ENCODE measurements at regions not wholly inside any gene's neighbourhood (a gene's known extent, or its start where the extent isn't known, plus 50 kb on each side); places are given as distances from the start of the nearest gene placed in this dataset.

- no peak for TF ChIP-seq TAF1 (IDR thresholded peaks at IDR 0.05; ENCODE audit: low read depth)
- TF ChIP-seq RAD21 (IDR thresholded peaks at IDR 0.05; ENCODE audit: low read depth), result no peak
- TF ChIP-seq, protein P1, sequence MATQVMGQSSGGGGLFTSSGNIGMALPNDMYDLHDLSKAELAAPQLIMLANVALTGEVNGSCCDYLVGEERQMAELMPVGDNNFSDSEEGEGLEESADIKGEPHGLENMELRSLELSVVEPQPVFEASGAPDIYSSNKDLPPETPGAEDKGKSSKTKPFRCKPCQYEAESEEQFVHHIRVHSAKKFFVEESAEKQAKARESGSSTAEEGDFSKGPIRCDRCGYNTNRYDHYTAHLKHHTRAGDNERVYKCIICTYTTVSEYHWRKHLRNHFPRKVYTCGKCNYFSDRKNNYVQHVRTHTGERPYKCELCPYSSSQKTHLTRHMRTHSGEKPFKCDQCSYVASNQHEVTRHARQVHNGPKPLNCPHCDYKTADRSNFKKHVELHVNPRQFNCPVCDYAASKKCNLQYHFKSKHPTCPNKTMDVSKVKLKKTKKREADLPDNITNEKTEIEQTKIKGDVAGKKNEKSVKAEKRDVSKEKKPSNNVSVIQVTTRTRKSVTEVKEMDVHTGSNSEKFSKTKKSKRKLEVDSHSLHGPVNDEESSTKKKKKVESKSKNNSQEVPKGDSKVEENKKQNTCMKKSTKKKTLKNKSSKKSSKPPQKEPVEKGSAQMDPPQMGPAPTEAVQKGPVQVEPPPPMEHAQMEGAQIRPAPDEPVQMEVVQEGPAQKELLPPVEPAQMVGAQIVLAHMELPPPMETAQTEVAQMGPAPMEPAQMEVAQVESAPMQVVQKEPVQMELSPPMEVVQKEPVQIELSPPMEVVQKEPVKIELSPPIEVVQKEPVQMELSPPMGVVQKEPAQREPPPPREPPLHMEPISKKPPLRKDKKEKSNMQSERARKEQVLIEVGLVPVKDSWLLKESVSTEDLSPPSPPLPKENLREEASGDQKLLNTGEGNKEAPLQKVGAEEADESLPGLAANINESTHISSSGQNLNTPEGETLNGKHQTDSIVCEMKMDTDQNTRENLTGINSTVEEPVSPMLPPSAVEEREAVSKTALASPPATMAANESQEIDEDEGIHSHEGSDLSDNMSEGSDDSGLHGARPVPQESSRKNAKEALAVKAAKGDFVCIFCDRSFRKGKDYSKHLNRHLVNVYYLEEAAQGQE (IDR thresholded peaks at IDR 0.05; ENCODE audit: low read depth), result no peak
- no peak for TF ChIP-seq EGR1 (IDR thresholded peaks at IDR 0.05)
- no peak for TF ChIP-seq FOXM1 (IDR thresholded peaks at IDR 0.05; ENCODE audit: borderline replicate concordance, low read depth)
- no peak for TF ChIP-seq YY1 (IDR thresholded peaks at IDR 0.05; ENCODE audit: low read depth)
- TF ChIP-seq CREB1 (IDR thresholded peaks at IDR 0.05; ENCODE audit: low read depth), result no peak
- no peak for TF ChIP-seq EP300 (IDR thresholded peaks at IDR 0.05; ENCODE audit: borderline replicate concordance)
Measured at GRCh38 chrX:55818673-55819375, 101.3 kb downstream of the RRAGB start.

GRCh38 chrX:55839485-55839884 is 121.9 kb downstream of the RRAGB start:
- TF ChIP-seq RAD21 (IDR thresholded peaks at IDR 0.05; ENCODE audit: low read depth) (no peak), TEAD4 (IDR thresholded peaks at IDR 0.05) (no peak), NFIC (IDR thresholded peaks at IDR 0.05) (no peak), EGR1 (IDR thresholded peaks at IDR 0.05) (no peak), EP300 (IDR thresholded peaks at IDR 0.05; ENCODE audit: borderline replicate concordance) (no peak), CREB1 (IDR thresholded peaks at IDR 0.05; ENCODE audit: low read depth) (no peak), TAF1 (IDR thresholded peaks at IDR 0.05; ENCODE audit: low read depth) (no peak), TCF12 (IDR thresholded peaks at IDR 0.05; ENCODE audit: low read depth) (no peak), MAX (IDR thresholded peaks at IDR 0.05) (no peak), ZBTB7A (IDR thresholded peaks at IDR 0.05; ENCODE audit: low read depth) (no peak), CEBPB (IDR thresholded peaks at IDR 0.05) (no peak), YY1 (IDR thresholded peaks at IDR 0.05; ENCODE audit: low read depth) (no peak), FOXM1 (IDR thresholded peaks at IDR 0.05; ENCODE audit: borderline replicate concordance, low read depth) (no peak)
- TF ChIP-seq, protein P2, sequence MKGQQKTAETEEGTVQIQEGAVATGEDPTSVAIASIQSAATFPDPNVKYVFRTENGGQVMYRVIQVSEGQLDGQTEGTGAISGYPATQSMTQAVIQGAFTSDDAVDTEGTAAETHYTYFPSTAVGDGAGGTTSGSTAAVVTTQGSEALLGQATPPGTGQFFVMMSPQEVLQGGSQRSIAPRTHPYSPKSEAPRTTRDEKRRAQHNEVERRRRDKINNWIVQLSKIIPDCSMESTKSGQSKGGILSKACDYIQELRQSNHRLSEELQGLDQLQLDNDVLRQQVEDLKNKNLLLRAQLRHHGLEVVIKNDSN (IDR thresholded peaks at IDR 0.05), result no peak
- TF ChIP-seq, protein P1 (IDR thresholded peaks at IDR 0.05; ENCODE audit: low read depth), result no peak

GRCh38 chrX:55841962-55842752 is 124.6 kb downstream of the RRAGB start:
- no peak for TF ChIP-seq NFIC (IDR thresholded peaks at IDR 0.05)
- no peak for TF ChIP-seq MAX (IDR thresholded peaks at IDR 0.05)
- no peak for TF ChIP-seq TAF1 (IDR thresholded peaks at IDR 0.05; ENCODE audit: low read depth)

GRCh38 chrX:55867181-55867651 is 149.7 kb downstream of the RRAGB start:
- TF ChIP-seq EP300 (IDR thresholded peaks at IDR 0.05; ENCODE audit: borderline replicate concordance) (no peak), NFIC (IDR thresholded peaks at IDR 0.05) (no peak), FOXM1 (IDR thresholded peaks at IDR 0.05; ENCODE audit: borderline replicate concordance, low read depth) (no peak), ZBTB7A (IDR thresholded peaks at IDR 0.05; ENCODE audit: low read depth) (no peak)

DNA sequence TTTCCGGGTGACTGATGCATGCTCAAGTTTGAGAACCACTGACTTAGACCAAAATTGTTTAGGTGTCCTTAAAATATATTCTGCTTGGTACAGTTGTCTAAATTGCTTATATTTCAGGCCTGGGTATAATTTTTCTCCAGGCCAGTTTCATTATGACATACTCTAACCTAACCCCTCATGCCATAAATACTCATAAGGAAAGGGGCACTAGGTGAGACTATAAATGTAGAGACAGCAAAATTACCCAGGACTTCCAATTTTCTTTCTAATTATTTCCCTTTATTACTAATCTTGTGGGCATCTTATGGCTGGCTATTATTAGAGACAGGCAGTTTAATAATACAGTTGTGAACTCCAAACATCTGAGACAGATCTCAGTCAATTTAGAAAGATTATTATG is 150.2 kb downstream of the RRAGB start:
- TF ChIP-seq TCF12 (IDR thresholded peaks at IDR 0.05; ENCODE audit: low read depth), result no peak
- TF ChIP-seq TEAD4 (IDR thresholded peaks at IDR 0.05), result no peak
- TF ChIP-seq EP300 (IDR thresholded peaks at IDR 0.05; ENCODE audit: borderline replicate concordance), result no peak
- TF ChIP-seq NFIC (IDR thresholded peaks at IDR 0.05), result no peak
- TF ChIP-seq YY1 (IDR thresholded peaks at IDR 0.05; ENCODE audit: low read depth), result no peak
- TF ChIP-seq FOXM1 (IDR thresholded peaks at IDR 0.05; ENCODE audit: borderline replicate concordance, low read depth), result no peak
- TF ChIP-seq, protein P1 (IDR thresholded peaks at IDR 0.05; ENCODE audit: low read depth), result no peak
- TF ChIP-seq CREB1 (IDR thresholded peaks at IDR 0.05; ENCODE audit: low read depth), result no peak
- TF ChIP-seq, protein P2 (IDR thresholded peaks at IDR 0.05), result no peak
- no peak for TF ChIP-seq TAF1 (IDR thresholded peaks at IDR 0.05; ENCODE audit: low read depth)
